Gastroesophageal sphincter (tissue), 3 donors: ENCODE measurements at regions not wholly inside any gene's neighbourhood (a gene's known extent, or its start where the extent isn't known, plus 50 kb on each side); places are given as distances from the start of the nearest gene placed in this dataset.

ENCODE experiments used
- CTCF ChIP-seq, 4 experiments: fragments of 200-600 bp in 2 of 4; fragments of 450-650 bp in 2 of 4; sonication (generic) in 1 of 4; IDR thresholded peaks; one replicate each; pipeline ENCODE4 v1.5.1; 2017 to 2019; ENCODE audit warnings: antibody characterized with exemption in 4 of 4, mild to moderate bottlenecking in 2 of 4, moderate library complexity in 2 of 4
- POLR2A ChIP-seq, 2 donors: fragments of 450-650 bp; IDR thresholded peaks; one replicate each; pipeline ENCODE4 v1.6.1; 2017; ENCODE audit warnings: antibody characterized with exemption in 2 of 2, mild to moderate bottlenecking in 2 of 2, moderate library complexity in 1 of 2
- POLR2AphosphoS5 ChIP-seq: sonication (generic); formaldehyde crosslinking; IDR thresholded peaks from one replicate; pipeline ENCODE4 v1.6.1; 2017; ENCODE audit warnings: antibody characterized with exemption

GRCh38 chr16:85492295-85492864, 120.7 kb upstream of the GSE1 start:
- TF ChIP-seq POLR2A (IDR thresholded peaks at IDR 0.05), result no peak
- no peak for TF ChIP-seq CTCF (IDR thresholded peaks at IDR 0.05)
- no peak for TF ChIP-seq POLR2AphosphoS5
